ENCODE measurements at regions not wholly inside any gene's neighbourhood (a gene's known extent, or its start where the extent isn't known, plus 50 kb on each side); places are given as distances from the start of the nearest gene placed in this dataset.

DNA sequence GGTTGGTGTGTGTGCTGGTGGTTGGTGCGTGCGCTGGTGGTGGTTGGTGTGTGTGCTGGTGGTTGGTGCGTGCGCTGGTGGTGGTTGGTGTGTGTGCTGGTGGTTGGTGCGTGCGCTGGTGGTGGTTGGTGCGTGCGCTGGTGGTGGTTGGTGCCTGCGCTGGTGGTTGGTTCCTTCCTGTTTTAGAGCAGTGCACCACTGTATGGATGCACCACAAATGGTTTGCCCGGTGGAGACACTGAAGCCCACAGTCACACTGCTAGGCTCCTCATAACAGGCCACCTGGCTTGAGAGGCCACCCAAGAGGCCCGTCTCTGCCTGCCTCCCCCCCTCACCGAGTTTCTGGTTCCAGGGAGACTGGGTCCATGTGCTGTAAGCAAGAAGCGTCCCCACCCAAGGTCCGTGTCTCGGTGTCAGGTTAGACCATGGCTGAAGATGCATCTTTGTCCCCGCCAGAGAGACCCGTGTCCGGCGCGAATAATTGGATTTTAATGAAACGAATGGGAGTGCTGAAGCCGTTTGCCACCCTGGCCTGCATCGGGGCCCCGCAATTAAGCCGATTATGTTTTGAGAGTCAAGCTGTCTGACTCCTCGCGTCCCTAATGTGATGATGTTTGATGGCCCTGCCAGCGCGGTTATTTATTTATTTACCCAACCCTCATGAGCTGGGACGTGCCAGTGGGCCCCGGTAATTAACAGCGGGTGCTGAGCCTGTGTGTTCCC, 161.3 kb upstream of the GSE1 start:
- peak; percentile 93 for DNase-seq

DNA sequence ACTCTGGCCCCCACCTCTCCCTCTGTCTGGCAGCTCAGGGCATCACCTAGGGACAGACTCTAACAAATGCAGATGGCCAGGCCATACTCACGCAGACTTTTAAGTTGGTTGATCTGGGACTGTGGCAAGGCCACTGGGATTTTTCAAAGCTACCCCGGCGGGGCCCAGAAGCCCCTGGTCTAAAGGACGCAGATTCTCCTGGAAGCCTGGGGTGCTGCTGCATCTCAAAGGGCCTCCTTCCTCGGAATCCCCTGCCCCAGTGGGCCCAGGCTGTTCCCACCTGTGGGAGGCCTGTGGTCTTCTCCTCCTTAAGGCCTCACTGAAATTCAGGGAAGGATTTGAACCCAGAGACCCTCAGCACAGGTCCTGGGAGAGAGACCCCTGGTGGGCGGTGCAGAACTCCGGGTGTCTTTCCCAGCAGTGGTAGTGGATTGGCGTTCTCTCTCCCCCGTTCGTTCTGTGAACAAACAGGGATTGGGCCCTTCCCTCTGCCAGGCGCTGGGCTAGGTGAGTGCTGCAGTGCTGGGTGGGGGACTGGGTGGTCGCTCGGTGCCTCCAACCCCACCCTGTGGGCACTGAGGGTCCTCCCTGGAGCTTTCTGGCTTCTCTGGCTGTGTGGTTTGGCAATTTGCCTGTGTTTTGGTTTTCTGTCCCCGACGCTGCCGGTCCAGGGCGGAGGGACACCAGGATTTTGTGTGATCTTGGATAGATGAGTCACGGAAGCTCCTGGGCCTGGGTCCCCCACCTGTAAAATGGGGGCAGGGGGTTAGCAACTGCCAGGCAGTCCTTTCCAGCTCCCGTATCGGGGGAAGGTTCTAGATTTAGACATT, 160.5 kb upstream of the GSE1 start:
- peak; percentile 62 for DNase-seq

DNA sequence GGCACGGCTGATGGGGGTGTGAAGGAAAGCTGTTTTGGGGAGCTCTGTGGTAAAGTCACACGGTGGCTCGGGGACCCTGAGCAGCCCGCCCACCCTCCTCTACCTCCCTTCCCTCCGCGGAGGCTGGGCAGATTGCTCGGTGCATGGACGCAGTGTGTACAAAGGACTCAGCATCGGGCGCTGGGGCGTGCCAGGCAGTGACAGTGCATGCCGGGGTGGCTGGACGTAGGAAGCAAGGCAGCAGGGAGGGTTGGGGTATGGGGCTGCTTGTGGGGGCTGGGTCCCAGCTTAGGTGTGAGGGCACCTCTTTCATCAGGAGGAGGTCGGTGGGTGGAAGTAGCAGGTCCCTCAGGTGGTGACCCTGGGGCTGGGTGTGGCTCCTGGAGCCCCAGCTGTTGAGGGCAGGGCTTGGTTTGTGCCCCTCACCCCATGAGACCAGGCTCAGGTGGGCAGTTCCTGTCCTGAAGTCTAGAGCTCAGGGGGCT, 159.9 kb upstream of the GSE1 start:
- DNase-seq, result no peak

DNA sequence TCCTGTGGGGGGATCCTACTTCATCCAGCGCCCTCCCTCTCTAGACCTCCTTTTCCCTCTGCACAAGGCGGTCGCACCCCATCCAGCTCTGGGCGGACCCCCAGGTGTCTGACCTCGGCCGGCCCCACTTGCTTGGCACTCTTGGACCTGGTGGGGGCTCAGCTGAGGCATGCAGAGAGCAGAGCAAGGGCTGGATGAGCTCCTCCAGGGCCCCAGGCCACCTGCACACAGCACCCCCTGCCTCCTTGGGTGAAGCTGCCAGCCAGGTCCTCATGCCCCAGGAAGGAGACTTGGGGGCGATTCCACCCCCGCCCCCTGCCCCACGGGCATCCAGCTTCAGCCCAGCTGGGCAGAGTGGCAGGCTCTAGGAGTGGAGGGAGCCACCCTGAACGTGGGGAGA, 159.4 kb upstream of the GSE1 start:
- DNase-seq, result no peak

DNA sequence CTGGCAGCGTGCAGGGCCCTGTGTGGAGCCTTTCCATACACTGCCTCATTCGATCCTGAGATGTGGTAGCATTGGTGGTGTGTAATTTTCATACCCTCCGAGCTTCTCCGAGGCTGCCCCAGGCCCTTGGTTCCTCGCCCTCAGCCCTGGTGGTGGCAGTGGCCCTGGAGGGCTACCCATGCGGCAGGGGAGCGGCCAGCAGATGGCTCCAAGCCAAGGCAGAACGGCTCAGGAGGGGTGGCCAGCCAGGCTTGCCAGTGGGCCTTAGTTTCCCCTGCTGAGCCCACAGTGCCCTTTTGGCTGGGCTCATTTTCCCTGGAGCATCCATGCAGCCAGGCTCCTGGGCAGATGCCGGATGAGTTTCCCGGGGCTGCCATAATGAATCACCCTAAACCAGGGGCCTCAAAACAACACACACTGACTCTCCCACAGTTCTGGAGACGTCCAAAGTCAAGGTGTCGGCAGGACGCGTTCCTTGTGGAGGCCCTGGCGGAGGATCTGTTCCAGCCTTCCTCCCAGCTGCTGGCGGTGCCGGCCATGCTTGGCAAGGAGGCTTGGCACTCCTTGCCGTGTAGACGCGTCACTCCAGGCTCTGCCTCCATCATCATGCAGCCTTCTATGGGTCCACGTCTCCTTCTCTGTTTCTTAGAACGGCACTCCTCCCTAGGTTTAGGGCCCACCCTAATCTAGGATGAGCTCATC, 158.8 kb upstream of the GSE1 start:
- no peak for DNase-seq

DNA sequence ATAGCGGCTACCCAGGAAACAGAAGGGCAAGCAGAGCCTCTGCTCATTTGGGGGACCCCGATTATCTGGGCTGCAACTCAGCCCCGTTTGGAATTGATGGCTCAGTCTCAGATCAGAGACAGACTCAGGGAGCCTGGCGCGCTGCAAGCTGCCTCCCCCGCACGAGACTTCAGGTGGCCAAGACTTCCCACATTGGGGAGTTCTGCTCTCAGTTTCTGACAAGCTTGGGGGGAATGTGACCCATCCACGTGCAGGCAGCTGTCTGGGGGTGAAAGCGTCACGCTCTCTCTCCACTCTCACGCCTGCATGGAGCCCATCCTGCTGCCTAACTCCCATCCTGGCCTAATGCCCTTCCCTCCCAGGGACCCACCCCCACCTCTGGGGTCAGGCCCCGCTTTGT, 157.6 kb upstream of the GSE1 start:
- DNase-seq, result no peak

DNA sequence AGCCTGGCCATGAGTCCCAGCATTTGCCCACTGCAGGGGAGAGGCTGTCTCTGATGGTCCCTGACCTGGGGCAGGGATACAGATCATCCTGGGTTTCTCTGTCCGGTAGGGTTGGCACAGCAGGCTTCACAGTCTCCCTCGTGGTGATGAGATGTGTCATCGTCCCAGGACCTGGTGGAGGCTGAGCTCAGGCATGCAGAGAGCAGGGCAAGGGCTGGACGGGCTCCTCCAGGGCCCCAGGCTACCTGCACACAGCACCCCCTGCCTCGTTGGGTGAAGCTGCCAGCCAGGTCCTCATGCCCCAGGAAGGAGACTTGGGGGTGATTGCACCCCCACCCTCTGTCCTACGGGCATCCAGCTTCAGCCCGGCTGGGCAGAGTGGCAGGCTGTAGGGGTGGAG, 155.8 kb upstream of the GSE1 start:
- no peak for DNase-seq

DNA sequence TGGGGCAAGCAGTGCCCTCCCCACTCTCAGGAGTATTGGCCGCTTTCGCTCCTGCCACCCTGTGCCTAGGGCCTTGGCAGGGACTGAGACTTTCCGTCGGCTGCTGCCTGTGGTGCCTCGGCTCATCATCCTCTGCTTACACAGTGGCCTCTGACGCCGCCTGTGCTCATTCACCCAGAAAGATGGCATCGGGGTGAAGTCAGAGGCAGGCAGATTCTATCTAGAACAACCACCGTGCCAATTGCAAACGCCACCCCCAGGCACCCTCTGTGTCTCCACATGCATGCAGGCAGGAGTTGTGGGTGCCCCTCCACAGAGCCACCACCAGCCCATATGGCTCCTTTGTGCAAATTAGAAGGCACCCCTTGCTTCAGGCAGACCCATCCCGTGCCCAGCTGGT, 154.2 kb upstream of the GSE1 start:
- DNase-seq, result peak; percentile 71

DNA sequence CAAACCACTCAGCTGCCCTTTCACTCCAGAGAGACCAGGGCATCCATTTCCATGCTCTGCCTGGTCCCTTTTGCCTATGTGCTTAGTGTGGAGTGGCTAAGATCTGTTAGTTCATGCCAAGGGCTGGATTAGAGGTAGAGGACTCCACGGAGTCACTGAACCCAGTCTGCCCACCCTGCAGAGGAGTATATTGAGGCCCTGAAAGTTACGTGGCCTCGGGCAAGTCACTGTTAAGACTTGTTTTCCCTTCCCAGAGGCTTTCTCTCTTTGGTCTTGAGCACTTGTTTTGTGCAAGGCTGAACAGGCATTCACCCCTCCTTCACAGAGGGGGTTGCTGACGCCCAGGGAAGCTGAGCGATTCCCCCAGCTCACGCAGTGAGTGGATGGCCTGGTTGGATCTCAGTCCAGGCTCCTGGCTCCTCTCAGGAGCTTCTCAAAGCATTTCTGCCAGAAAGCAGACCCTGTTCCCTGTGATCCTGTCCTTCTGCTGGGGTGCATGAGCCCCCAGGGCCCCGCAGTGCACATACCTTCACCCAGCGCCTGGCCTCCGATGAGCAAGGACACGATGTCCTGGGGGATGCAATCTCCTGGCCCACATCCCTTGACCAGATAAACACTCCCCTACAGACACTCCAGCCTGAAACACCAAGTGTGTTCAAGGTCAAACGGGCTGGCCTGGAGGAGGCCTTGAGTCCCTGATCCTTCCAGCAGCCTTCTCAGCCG, 153.4 kb upstream of the GSE1 start:
- DNase-seq, result no peak

DNA sequence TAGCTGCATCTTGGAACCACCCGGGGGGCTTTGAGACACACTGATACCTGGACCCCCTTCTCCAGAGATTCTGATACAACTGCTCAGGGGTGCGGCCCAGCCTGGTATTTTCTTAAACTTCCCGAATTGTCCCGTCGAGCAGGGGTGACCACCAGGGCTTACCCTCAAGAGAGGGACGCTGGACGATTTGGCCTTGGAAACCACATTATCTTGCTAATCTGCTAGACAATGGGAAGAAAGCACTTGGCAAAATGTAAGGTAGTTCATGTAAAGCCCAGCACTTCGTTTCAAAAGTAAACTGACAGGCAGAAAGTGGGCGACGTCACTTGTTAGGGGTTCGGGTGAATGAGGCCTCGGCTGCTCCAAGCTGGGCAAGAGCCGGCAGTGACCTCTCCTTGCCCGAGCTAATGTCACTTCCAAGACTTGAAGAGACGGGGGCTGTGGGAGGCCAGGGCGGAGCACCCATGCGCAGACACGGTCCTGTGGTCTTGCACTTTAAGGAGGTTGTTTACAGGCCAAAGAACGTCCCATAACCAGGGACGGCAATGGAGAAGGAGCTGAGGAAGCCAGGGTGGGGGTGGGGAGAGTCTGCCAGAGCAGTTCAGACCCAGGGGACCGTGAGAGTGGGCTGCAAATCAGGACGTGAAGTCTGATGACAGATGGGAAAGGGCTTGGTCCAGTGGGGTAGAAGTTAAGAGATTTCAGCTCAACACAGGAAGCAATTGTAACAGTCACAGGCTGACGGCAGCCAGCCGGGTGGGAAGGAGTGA, 152.7 kb upstream of the GSE1 start:
- no peak for DNase-seq

DNA sequence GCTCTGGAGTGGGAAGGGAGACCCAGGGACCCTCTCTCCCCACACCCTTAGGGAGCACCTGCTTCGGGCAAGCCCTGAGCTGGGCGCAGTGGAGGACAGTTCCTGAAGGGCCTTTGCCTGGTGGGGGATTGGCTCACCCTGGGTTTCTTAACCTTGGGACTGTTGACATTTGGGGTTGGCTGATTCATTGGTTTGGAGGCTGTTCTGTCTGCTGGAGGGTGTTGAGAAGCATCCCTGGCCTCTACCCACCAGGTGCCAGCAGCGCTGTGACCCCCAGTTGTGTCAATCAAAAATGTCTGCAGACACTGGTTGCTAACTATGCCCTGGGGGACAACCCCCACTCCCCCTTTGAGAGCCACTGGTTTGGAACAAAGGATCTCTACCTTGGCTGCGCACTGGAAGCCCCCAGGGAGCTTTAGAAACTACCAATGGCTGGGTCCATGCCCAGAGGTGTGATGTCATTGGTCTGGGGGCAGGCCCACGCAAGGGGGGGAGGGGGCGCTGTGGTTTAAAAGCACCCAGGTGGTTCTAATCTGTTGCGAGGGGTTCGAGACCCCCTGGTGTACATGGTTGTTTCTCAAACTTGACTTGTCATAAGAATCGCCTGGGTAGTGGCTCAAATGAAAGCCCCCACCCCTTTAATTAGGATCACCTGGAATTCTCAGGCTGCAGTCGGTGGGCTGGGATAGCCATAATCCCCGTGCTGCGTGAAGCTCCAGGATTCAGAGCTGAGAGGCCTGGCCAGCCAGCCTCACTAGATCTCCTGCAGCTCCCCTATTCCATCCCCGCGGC, 151.9 kb upstream of the GSE1 start:
- DNase-seq, result peak; percentile 96

DNA sequence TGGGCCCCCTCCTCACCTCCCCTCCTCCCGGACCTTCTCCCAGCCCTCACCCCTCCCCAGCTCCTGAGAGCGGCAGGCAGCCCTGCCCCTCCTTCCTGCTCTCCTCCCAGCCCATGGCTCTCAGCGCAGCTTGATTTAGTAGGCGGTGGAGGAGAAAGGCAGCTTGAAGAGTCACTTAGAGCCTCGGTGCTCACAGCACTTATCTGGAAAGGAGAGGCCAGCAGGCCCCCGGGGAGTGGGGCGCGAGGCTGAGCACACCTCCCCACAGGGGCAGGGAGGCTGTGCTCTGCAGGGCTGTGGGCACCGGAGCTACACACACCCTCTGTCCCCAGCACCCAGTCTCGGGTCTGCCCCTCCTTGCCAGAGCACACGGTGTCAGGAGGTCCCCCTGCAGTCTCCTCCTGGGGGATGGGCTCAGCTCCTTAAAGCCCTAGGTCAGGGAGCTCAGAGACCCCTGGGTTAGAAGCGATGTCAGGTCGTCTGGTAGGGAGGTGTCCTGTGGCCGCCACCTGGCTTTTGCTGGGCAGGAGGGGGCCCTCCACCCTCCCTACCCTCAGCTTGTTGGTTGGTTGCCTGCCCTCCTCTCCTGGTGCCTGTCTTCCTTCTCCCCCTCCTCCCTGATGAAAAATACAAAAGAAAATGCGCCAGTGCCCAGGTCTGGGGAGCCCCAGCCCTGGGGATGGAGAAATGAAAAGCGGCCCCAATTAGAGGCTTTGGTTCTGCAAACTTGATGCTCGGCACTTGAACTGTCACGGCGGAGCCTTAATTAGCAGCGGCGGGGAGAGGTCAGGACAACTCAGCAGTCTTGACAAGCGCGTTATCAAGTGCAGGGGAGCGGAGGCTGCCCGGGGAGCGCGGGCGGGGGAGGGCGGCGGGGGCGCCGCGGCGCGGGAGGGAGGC, 151.1 kb upstream of the GSE1 start:
- DNase-seq, result peak; percentile 97

DNA sequence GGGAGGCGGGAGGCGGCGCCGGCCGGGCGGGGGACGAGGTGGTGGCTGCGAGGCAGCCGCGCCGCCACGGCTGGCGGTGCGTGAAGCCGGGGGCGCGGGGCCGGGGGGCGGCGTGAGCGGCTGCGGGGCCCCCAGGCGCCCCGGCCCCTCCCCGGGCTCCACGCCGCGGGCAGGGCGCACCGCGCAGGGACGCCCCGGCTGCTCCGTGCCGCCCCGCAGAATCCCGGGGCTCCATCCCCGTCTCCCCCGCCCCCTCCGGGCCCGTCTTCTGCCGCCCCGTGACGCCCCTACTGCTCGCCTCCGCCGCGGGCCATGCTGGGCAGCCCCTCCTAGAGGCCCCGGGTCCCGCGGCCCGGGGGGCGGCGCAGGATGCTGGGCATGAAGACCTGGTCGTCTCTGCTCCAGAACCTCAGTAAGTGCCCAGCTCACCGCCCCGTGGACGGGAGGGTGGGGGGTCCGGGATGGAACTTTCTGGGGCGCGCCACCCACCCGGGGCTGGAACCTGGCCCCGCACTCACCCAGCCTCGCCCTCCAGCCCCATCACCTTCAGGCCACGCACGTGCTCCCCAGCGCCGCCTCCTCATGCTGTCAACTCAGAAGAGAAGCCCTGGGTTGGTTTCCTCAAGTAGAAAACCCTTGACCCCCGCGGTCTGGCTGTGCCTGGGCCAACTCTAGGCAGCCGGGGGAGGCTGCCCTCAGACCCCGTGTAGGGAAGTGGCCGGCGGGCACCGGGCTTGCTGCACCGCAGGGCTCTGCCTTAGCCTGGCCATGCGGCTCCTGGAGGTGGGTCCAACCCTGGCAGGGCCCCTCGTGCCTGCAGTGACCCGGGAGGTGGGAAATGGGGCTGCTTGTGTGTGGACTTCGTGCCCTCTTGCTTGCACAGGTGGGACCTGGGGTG, 150.2 kb upstream of the GSE1 start:
- DNase-seq, result no peak

DNA sequence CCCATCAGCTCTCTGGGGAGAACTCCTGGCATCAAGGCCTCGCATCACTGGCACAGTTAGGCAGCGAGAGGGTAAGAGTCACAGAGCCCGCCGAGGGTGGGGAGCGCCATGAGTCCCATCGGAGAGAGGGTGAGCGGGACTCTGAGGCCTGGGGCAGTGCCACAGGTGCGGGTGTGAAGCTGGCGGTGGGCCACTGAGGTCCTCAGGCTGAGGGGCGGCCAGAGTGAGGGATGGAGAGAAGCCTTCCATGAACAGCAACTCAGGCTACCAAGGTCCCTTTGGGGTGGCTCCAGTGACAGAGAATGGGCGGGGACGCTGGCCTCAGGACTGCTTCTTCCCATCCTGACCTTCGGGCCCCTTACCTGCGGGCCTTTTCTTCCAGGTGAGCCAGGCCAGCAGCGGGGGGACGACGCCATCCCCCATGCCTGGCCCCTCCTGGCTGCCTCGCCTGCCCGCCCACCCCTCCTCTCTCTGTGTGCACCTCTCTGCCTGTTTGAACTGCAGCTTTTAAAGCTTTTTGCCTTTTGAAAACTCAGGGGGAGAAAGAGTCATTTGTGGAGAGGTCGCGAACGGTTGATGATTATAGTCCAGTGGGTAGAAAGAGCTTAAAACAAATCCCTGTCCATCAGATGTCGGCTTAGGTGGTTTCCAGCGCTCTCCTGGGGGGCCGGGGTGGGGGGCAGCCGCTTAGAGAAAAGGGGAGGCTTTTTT, 149.3 kb upstream of the GSE1 start:
- peak; percentile 48 for DNase-seq

DNA sequence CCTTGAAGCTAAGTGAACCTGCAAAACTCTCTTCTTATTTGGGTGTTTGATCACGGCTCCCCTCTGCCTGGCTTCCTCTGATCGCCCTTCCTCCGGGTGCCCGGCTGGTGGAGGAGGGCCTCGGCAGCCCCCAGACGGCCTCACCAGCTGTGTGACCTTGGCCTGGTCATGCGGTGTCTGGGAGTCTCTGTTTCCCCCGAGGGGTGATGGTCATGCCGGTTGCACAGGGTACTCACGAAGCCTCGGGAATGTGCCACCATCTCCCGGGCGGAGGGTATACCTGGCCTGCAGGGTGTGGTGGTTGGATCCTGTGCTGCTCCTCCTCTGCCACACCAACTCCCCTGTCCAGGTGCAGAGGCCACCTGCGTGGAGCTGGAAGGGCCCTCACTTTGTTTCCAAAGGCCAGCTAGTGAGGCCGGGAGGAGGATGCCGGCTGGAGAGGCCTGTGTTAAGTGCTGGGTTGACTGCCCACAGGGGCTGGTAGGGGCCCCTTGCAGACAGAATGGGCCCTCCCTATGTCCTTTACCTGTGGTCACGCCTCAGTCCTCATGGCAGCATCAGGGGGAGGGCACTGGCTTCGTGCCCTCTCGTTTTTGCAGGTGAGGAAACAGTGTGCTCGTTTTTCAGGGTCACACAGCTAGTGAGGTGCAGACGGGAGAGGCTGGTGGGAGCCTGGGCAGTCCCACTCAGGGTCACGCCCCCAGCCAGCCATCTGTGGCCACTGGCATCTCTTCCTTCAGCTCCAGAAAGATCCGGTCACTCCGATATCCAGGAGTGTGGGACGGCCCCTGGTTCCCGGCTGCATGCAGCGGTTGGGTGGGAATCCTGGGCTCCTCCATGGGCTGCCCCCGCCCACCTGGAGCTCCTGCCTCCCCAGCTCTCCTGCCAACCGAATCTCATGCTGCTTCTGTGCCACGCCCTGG, 148.5 kb upstream of the GSE1 start:
- peak; percentile 37 for DNase-seq

DNA sequence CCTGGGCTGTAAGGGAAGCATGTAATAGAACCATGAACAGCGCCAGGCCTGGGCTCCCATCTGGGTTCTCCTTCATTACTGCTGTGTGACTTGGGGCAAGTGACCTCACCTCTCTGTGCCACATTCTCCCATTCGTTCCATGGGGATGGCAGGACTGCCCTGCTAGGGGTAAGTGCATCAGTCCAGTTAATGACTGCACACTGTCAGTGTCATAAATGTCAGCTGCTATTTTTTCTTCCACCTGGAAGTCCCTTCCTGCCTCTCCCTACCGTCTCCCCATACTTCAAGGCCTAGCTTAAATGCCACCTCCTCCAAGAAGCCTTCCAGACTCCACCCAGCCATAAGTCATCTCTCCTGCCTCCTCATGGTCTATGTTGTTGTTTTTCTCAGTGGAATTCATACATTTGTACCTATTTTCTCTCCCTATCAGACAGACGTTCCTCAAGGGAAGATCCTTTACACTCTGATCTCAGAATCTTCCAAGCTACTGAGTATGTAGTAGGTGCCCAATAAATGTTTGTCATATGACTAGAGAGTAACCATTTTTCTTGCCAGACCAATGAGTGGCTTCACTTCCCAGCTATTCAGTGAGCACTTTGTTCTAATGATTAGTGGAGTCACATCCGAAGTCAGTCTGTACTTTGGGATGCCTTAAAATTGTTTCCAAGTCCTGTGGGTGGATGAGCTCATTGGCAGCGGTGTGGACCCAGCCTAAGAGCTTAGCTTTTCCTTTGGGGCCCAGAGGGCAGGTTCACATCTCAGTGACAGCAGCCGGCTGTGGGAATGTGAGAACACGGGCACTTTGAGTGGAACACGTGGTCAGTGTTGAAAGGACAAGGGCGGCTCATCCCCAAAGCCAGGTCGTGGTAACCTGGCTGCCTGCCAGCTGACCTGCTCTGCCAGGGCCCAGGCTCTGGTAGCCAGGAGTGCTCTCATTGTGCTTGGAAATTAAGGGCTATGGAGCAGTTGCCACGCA, 147.5 kb upstream of the GSE1 start:
- DNase-seq, result peak; percentile 62

All from NCI-H1092 treated with DMSO at 0.1 percent for 48 hours (cell line).